ENCODE measurements at regions not wholly inside any gene's neighbourhood (a gene's known extent, or its start where the extent isn't known, plus 50 kb on each side); places are given as distances from the start of the nearest gene placed in this dataset.

DNA sequence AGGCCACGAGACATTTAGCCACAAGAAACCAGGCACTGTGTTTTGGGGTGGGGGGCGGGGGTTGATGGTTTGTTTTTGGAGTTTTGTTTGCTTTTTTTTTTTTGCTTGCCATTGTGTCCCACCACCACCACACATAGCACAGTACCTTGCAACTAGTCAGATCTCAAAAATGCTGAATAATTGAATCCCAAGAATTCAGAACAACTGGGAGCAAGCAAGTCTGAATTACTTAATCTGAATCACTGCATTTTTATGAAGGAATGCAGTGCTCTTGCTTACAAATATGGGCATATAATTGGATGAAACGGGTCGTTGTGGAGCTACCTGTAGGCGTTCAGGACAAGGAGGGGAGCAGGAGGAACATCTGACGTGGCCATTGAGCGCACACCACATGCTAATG lies 151.5 kb upstream of the CDYL start:
- TF ChIP-seq YY1 (IDR thresholded peaks at IDR 0.05; ENCODE audit: borderline replicate concordance in 1 of 3, control insufficient read depth in 1 of 3, extremely low read depth in 1 of 3, insufficient read depth in 3 of 3, insufficient read length in 1 of 3, insufficient replicate concordance in 2 of 3, low read depth in 1 of 3, low read length in 2 of 3) (no peak), ZNF146 (CRISPR knock-in tag; IDR thresholded peaks at IDR 0.05; ENCODE audit: unreplicated experiment) (no peak), XRCC5 (IDR thresholded peaks at IDR 0.05; ENCODE audit: low read depth, low read length) (no peak), RBM22 (IDR thresholded peaks at IDR 0.05; ENCODE audit: low read depth, low read length, poor library complexity, severe bottlenecking) (no peak), FOXK1 (CRISPR knock-in tag; IDR thresholded peaks at IDR 0.05; ENCODE audit: borderline replicate concordance) (no peak), RAD21 (CRISPR knock-in tag; conservative IDR thresholded peaks at IDR 0.05 in 1 of 2, IDR thresholded peaks at IDR 0.05 in 1 of 2) (no peak), ZNF431 (CRISPR knock-in tag; IDR thresholded peaks at IDR 0.05) (no peak), GATAD2A (IDR thresholded peaks at IDR 0.05) (no peak)
- TF ChIP-seq, protein P1, sequence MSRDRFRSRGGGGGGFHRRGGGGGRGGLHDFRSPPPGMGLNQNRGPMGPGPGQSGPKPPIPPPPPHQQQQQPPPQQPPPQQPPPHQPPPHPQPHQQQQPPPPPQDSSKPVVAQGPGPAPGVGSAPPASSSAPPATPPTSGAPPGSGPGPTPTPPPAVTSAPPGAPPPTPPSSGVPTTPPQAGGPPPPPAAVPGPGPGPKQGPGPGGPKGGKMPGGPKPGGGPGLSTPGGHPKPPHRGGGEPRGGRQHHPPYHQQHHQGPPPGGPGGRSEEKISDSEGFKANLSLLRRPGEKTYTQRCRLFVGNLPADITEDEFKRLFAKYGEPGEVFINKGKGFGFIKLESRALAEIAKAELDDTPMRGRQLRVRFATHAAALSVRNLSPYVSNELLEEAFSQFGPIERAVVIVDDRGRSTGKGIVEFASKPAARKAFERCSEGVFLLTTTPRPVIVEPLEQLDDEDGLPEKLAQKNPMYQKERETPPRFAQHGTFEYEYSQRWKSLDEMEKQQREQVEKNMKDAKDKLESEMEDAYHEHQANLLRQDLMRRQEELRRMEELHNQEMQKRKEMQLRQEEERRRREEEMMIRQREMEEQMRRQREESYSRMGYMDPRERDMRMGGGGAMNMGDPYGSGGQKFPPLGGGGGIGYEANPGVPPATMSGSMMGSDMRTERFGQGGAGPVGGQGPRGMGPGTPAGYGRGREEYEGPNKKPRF (IDR thresholded peaks at IDR 0.05; ENCODE audit: low read depth, low read length), result no peak
- TF ChIP-seq, protein P2, sequence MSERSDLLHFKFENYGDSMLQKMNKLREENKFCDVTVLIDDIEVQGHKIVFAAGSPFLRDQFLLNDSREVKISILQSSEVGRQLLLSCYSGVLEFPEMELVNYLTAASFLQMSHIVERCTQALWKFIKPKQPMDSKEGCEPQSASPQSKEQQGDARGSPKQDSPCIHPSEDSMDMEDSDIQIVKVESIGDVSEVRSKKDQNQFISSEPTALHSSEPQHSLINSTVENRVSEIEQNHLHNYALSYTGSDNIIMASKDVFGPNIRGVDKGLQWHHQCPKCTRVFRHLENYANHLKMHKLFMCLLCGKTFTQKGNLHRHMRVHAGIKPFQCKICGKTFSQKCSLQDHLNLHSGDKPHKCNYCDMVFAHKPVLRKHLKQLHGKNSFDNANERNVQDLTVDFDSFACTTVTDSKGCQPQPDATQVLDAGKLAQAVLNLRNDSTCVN (CRISPR knock-in tag; IDR thresholded peaks at IDR 0.05), result no peak
- TF ChIP-seq, protein P3, sequence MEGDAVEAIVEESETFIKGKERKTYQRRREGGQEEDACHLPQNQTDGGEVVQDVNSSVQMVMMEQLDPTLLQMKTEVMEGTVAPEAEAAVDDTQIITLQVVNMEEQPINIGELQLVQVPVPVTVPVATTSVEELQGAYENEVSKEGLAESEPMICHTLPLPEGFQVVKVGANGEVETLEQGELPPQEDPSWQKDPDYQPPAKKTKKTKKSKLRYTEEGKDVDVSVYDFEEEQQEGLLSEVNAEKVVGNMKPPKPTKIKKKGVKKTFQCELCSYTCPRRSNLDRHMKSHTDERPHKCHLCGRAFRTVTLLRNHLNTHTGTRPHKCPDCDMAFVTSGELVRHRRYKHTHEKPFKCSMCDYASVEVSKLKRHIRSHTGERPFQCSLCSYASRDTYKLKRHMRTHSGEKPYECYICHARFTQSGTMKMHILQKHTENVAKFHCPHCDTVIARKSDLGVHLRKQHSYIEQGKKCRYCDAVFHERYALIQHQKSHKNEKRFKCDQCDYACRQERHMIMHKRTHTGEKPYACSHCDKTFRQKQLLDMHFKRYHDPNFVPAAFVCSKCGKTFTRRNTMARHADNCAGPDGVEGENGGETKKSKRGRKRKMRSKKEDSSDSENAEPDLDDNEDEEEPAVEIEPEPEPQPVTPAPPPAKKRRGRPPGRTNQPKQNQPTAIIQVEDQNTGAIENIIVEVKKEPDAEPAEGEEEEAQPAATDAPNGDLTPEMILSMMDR (IDR thresholded peaks at IDR 0.05 in 2 of 3, conservative IDR thresholded peaks at IDR 0.05 in 1 of 3; ENCODE audit: insufficient read depth in 2 of 3, low read depth in 1 of 3, low read length in 3 of 3), result no peak
- TF ChIP-seq, protein P4, sequence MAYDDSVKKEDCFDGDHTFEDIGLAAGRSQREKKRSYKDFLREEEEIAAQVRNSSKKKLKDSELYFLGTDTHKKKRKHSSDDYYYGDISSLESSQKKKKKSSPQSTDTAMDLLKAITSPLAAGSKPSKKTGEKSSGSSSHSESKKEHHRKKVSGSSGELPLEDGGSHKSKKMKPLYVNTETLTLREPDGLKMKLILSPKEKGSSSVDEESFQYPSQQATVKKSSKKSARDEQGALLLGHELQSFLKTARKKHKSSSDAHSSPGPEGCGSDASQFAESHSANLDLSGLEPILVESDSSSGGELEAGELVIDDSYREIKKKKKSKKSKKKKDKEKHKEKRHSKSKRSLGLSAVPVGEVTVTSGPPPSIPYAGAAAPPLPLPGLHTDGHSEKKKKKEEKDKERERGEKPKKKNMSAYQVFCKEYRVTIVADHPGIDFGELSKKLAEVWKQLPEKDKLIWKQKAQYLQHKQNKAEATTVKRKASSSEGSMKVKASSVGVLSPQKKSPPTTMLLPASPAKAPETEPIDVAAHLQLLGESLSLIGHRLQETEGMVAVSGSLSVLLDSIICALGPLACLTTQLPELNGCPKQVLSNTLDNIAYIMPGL (CRISPR knock-in tag; IDR thresholded peaks at IDR 0.05), result no peak

Measured in K562 (cell line).